OCI-M1 (cell line): ENCODE measurements at regions not wholly inside any gene's neighbourhood (a gene's known extent, or its start where the extent isn't known, plus 50 kb on each side); places are given as distances from the start of the nearest gene placed in this dataset.
"Not testable (repeated sequence)": the region's sequence is repeated elsewhere in the genome, so short reads cannot be mapped to it uniquely, and the experiment has no call there.

Source experiments
- DNase-seq: peaks from one replicate; lab custom pipeline; 2025; lab: John Stamatoyannopoulos, UW

GRCh38 chr1:219726480-219727272 is 113.8 kb upstream of the ZC3H11B start:
- DNase-seq, result peak; percentile 37

- no peak for DNase-seq
These were observed 111.5 kb upstream of the ZC3H11B start for GRCh38 chr1:219724440-219724839.

- no peak for DNase-seq
These were observed 104.6 kb upstream of the ZC3H11B start for GRCh38 chr1:219717536-219717935.

GRCh38 chr1:219716611-219717114 is 103.8 kb upstream of the ZC3H11B start:
- DNase-seq, result peak; percentile 18

- peak; percentile 31 for DNase-seq
These were observed 101.1 kb upstream of the ZC3H11B start for GRCh38 chr1:219713981-219714381.

- DNase-seq, result no peak
These were observed 99.6 kb upstream of the ZC3H11B start for GRCh38 chr1:219712506-219712905.

- DNase-seq, result no peak
These were observed 97.8 kb upstream of the ZC3H11B start for GRCh38 chr1:219710529-219711194.

GRCh38 chr1:219708919-219709543 is 96.1 kb upstream of the ZC3H11B start:
- peak; percentile 41 for DNase-seq

- not testable (repeated sequence) for DNase-seq
These were observed 95.0 kb upstream of the ZC3H11B start for GRCh38 chr1:219707885-219708284.

GRCh38 chr1:219704331-219704730 is 91.4 kb upstream of the ZC3H11B start:
- not testable (repeated sequence) for DNase-seq

GRCh38 chr1:219703368-219703639 is 90.4 kb upstream of the ZC3H11B start:
- no peak for DNase-seq

- DNase-seq, result no peak
These were observed 88.6 kb upstream of the ZC3H11B start for GRCh38 chr1:219701476-219701875.

- DNase-seq, result no peak
These were observed 87.0 kb upstream of the ZC3H11B start for GRCh38 chr1:219699870-219700269.

- DNase-seq, result no peak
These were observed 84.8 kb upstream of the ZC3H11B start for GRCh38 chr1:219697682-219698081.

- no peak for DNase-seq
These were observed 80.1 kb upstream of the ZC3H11B start for GRCh38 chr1:219692981-219693380.

GRCh38 chr1:219689774-219690173 is 76.9 kb upstream of the ZC3H11B start:
- no peak for DNase-seq

GRCh38 chr1:219687779-219688178 is 74.9 kb upstream of the ZC3H11B start:
- no peak for DNase-seq

GRCh38 chr1:219686171-219686570 is 73.3 kb upstream of the ZC3H11B start:
- no peak for DNase-seq

GRCh38 chr1:219682788-219683187 is 69.9 kb upstream of the ZC3H11B start:
- no peak for DNase-seq

GRCh38 chr1:219681876-219682275 is 69.0 kb upstream of the ZC3H11B start:
- no peak for DNase-seq

- no peak for DNase-seq
These were observed 63.3 kb upstream of the ZC3H11B start for GRCh38 chr1:219676012-219676765.

- DNase-seq, result peak; percentile 19
These were observed 57.7 kb upstream of the ZC3H11B start for GRCh38 chr1:219670426-219671149.
